HG03135 (cell line): ENCODE measurements at regions not wholly inside any gene's neighbourhood (a gene's known extent, or its start where the extent isn't known, plus 50 kb on each side); places are given as distances from the start of the nearest gene placed in this dataset.

ENCODE experiments used
- ATAC-seq: cut with Tn5 transposase; IDR thresholded peaks from one replicate; pipeline ENCODE4 v1.9.1; 2021; ENCODE audit warnings: mild to moderate bottlenecking, moderate library complexity; ENCODE audit not compliant: unreplicated experiment

DNA sequence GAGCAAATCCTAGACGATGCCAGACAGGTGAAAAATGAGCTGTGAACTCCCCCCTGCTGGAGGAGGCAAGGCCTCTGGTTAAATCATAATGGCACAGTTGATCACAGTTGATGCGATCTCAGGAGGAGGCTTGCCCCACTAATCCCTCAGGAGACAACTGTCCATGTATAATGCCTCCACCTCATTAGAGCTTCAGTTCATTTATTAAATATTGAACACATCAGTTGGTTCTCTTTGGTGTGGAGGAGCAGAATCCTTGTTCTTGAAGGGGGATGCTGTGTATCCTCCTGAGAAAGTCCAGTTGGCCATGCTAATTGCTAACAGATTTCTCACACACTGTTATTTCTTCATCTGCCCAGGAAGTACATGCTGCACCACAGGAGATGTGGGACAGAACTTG is 290.5 kb downstream of the IGSF11 start:
- no peak for ATAC-seq

DNA sequence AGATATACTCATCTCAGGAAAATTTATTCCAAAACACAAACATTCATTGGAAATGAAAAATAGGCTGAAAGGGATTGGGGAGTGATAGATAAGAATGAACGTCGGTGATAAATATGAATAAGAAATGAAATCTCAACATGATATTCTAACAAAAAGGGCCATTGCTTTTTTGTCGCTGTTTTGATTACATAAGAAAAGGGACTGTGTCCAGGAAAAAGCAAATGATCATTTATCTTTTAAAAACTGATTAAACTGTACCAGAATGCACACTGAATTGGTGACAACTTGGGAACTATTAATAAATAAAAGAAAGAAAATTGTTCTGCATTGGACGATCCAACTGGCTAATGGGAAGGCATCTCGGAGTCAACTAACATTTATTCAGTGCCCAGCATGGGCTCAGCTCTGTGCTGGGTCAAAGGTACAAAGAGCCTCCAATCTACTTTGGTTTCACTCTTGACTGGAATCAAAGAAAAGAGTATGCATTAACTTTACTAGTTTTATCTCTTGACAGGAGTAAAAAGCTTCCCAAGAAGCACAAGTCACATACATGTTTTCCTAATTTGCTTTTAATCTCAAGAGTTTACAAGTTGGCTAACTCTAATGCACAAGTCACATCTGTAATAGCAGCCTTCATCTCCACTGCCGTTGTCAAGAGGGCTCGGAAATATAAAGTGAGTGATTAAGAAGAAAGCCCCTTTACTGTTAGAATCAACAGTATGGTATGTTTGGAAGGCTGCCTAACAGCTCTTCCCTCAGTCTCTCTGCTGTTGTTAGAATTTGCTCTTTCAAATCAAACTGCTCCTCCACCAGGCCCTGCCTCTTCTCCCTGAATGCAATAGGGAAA is 280.0 kb downstream of the IGSF11 start:
- no peak for ATAC-seq

DNA sequence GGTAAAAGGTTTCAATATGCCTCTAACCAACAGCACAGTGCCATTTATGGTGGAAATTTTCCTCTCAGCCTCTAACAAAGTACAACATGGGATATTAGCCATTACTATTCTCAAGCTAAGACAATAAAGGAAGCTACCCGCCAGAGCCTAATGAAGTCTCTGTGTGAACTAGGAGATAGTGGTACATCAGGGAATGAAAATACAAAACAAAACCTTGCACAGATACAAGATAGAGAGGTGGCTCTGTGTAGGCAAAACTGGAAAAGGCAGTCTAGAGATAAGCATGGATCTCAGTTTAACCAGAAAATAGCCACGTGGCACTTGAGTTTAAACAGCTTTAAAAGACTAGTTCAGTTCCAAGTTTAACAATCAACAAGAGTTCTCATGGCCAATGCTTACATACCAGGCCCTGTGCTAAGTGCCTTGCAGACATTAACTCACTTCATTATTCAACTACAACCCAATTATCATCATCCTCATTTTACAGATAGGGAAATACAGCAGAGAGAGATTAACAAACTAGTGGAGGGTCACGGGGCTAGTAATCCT is 279.3 kb downstream of the IGSF11 start:
- ATAC-seq = no peak

- ATAC-seq = no peak
Measured at GRCh38 chr3:118760585-118761290, 273.9 kb downstream of the IGSF11 start.

- ATAC-seq = no peak
Measured at GRCh38 chr3:118761291-118761606, 273.4 kb downstream of the IGSF11 start.

- ATAC-seq = no peak
Measured at GRCh38 chr3:118765636-118766305, 268.9 kb downstream of the IGSF11 start.

- ATAC-seq = no peak
Measured at GRCh38 chr3:118766306-118766669, 268.4 kb downstream of the IGSF11 start.

- ATAC-seq = no peak
Measured at GRCh38 chr3:118772036-118772435, 262.6 kb downstream of the IGSF11 start.

GRCh38 chr3:118772547-118773011 is 262.1 kb downstream of the IGSF11 start:
- ATAC-seq = peak; percentile 92

DNA sequence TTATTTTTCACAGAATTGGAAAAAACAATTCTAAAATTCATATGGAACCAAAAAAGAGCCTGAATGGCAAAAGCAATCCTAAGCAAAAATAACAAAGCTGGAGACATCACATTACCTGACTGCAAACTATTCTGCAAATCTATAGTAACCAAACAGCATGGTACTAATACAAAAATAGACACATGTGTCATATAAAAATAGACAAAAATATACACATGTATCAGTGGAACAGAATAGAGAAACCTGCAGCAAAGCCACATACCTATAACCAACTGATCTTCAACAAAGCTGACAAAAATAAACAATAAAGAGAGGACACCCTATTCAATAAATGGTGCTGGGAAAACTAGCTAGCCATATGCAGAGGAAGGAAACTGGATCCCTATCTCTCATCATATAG is 259.6 kb downstream of the IGSF11 start:
- no peak for ATAC-seq

GRCh38 chr3:118778201-118778600 is 256.4 kb downstream of the IGSF11 start:
- ATAC-seq = no peak

- ATAC-seq = no peak
Measured at GRCh38 chr3:118781232-118781631, 253.4 kb downstream of the IGSF11 start.

GRCh38 chr3:118781839-118782238 is 252.8 kb downstream of the IGSF11 start:
- ATAC-seq = no peak

- ATAC-seq = peak; percentile 96
Measured at GRCh38 chr3:118782755-118783202, 251.9 kb downstream of the IGSF11 start.

- ATAC-seq = no peak
Measured at GRCh38 chr3:118785415-118785814, 249.2 kb downstream of the IGSF11 start.

- ATAC-seq = no peak
Measured at GRCh38 chr3:118791246-118791645, 243.4 kb downstream of the IGSF11 start.

GRCh38 chr3:118792191-118792590 is 242.5 kb downstream of the IGSF11 start:
- no peak for ATAC-seq

- ATAC-seq = no peak
Measured at GRCh38 chr3:118793176-118793575, 241.5 kb downstream of the IGSF11 start.

- ATAC-seq = no peak
Measured at GRCh38 chr3:118799303-118799702, 235.3 kb downstream of the IGSF11 start.

DNA sequence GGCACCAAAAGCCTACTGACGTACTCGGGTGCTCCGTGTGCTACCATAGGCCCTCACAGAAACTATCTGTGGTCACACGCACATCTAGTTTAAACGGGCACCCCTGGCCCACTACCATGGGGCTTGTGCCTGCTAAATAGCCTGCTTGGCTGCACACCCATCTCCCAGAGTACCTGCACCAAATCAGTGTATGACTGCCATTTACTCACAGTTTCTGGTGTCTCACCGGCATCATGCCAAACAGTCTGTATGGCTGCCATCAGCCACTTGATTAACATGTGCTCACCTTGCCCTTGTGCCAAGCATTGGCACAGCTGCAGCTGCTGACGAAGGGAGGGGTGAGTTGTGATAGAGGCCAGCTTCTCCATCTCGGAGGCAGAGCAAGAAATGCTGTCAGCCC is 232.7 kb downstream of the IGSF11 start:
- no peak for ATAC-seq

GRCh38 chr3:118802325-118803095 is 232.1 kb downstream of the IGSF11 start:
- no peak for ATAC-seq
